SK-N-MC (cell line): ENCODE measurements at regions not wholly inside any gene's neighbourhood (a gene's known extent, or its start where the extent isn't known, plus 50 kb on each side); places are given as distances from the start of the nearest gene placed in this dataset.

Experiments used
- DNase-seq: peaks from one replicate; pipeline ENCODE4 v3.0.0-alpha.2; 2011; ENCODE audit warnings: low read depth, low spot score
- H3K27ac ChIP-seq: fragments of 200-600 bp; sonication (generic); 2 replicates; pipeline ENCODE4 v1.5.1; 2016; ENCODE audit warnings: mixed run types
- H3K36me3 ChIP-seq: fragments of 200-600 bp; sonication (generic); 2 replicates; pipeline ENCODE4 v1.6.1; 2017; ENCODE audit warnings: antibody characterized with exemption, low read length, mixed read lengths; ENCODE audit not compliant: insufficient read depth
- H3K4me3 ChIP-seq: fragments of 200-600 bp; sonication (generic); 2 replicates; pipeline ENCODE4 v1.5.1; 2016
- H3K9ac ChIP-seq: fragments of 200-600 bp; sonication (generic); 2 replicates; pipeline ENCODE4 v1.8.0; 2017; ENCODE audit warnings: mixed run types, mixed read lengths; ENCODE audit not compliant: insufficient read length
- H3K9me3 ChIP-seq: fragments of 200-600 bp; sonication (generic); 2 replicates; pipeline ENCODE4 v1.6.1; 2017; ENCODE audit warnings: low read depth, mild to moderate bottlenecking, antibody characterized with exemption, low read length, moderate library complexity, mixed read lengths
- EZH2 ChIP-seq: fragments of 200-600 bp; sonication (generic); IDR thresholded peaks from one replicate; pipeline ENCODE4 v1.6.1; 2017; ENCODE audit warnings: antibody characterized with exemption
- FOXP2 ChIP-seq: optimal IDR thresholded peaks from 2 replicates; pipeline ENCODE3; 2011; ENCODE audit warnings: mild to moderate bottlenecking, moderate library complexity; ENCODE audit not compliant: insufficient read depth; ENCODE audit errors: extremely low read length, control extremely low read depth
- POLR2AphosphoS5 ChIP-seq: IDR thresholded peaks from 2 replicates; pipeline ENCODE4 v1.6.1; 2012; ENCODE audit warnings: mild to moderate bottlenecking, low read depth, low read length, borderline replicate concordance

DNA sequence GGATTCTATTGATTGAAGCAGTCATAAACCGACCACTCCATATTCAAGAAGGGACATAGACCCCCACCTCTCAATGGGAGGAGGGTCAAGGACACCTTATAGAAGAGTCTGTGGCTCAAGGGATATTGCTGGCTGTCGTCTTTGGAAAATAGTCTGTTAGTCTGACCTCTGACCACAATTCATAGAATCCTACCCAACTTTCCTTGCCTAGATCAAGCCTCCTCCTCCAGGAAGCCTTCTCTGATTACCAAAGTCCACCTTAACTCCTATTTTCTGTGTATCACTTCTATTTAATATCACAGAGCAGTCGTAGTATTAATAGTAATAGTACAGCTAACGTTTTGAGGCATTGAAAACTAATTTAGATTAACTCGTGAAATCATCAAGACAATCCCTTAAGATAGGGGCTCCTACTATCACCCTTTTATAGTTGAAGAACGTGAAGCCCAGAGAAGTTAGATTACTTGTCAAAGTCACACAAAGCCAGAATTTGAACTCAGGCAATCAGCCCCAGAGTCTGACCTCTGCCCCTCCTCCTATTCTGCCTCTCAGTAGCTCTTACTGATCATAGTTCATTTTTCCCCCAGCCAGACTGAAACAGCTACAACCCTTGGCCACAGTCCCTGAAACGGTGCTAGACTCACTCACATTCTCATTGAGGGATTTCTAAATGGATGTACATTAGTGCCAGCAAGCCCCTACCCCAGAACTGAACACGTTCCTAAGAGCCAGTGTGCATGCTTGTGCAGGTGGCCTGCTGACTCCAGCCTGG is 636.6 kb downstream of the MID1IP1 start:
- H3K4me3 ChIP-seq, result no peak overlapping the region
- no peak overlapping the region for H3K27ac ChIP-seq
- H3K36me3 ChIP-seq, result no peaks in the 10 kb centered on the region
- TF ChIP-seq FOXP2 (no peak), EZH2 (no peak), POLR2AphosphoS5 (no peak)
- no peaks in the 10 kb centered on the region for H3K9me3 ChIP-seq
- no peak overlapping the region for H3K9ac ChIP-seq
- no peak for DNase-seq

DNA sequence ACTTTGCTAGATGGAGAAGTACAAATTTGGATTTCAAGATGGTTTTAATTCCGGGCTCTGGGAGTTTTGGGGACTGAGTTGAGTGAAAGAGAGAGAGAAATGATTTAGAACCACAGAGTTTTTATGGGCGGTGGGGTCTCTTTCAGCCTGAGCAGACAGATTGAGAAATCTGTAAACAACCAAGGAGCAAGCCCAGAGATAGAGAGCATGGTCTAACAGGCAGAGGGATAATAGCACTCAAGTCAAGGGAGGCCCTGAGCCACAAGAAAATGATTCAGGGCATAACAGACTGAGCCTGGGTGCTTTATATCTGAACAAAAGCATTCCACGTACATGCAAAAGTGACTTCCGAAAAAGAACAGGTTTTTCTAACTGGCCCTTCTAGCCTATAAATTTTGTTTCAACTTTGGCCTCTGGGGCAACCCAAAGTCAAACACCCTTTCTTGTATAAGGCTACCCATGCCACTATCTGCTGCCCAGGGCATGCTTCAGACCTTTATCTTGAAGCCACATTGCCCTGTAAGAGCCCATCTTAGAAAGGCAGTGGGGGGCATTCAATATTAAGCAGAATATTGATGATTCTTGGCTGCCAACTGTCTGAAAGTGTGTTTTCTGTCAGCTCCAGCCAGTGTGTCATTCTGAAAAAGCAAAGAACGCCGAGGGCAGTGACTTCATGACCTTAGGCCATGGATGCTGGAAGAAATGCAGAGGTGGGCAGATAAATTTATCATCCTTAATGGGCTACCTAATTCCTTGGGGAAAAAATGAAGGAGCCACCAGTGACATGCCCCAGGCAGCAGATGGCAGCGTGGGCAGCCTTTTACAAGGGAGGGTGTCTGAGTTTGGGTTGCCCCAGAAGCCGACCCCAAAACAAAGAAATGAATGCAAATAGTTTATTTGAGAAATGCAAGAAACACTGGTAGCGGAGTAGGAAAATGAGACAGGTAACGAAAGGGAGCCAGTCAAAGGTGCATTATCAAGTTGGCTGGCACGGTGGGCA is 637.6 kb downstream of the MID1IP1 start:
- Histone ChIP-seq H3K9ac (no peak overlapping the region), H3K4me3 (no peak overlapping the region), H3K9me3 (no peaks in the 10 kb centered on the region), H3K27ac (no peak overlapping the region), H3K36me3 (no peaks in the 10 kb centered on the region)
- TF ChIP-seq FOXP2, result no peak
- no peak for DNase-seq

DNA sequence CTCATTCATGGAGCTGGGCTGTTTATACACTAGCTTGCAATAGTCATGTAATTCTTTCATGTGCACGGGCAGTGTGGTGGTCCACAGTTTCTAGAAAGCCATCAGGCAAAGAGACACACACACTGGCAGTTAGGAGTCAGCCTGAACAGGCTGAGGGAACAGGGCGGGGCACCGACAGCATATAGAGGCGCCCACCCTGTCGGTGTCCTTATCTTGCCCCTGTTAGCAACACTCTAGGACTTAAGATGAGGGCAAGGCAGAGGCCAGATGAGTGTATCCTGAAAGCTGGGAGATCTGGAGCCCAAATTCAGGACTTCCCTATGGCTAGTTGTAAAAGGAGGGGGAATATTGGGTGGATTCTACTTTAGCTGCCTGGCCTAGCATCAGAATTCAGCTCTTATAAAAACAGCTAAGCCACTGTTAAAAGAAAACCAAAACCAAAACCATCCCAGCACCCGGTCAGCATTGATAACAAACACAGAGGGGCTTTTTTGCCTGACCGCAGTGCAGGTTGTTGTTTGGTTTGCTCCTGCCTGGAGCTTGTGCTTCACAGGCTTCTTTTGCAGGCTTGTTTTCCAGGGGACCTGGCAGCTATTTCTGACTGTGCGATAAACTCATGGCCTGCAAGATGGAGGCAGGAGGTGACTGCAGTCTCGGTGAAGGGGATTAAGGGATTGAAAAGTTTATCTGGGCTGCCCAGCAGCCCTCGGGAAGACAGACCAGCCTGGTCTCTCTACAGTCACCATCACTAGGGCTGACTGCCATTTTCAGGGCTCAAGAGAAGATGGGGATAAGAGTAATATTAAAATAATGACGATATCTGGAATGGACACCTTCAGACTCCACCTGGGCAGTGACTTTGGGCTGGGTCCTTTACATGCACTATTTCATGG is 638.9 kb downstream of the MID1IP1 start:
- Histone ChIP-seq H3K27ac (no peak overlapping the region), H3K9ac (no peak overlapping the region), H3K36me3 (no peaks in the 10 kb centered on the region), H3K9me3 (no peaks in the 10 kb centered on the region), H3K4me3 (no peak overlapping the region)
- TF ChIP-seq EZH2, result no peak
- no peak for TF ChIP-seq FOXP2
- no peak for TF ChIP-seq POLR2AphosphoS5
- DNase-seq, result no peak

DNA sequence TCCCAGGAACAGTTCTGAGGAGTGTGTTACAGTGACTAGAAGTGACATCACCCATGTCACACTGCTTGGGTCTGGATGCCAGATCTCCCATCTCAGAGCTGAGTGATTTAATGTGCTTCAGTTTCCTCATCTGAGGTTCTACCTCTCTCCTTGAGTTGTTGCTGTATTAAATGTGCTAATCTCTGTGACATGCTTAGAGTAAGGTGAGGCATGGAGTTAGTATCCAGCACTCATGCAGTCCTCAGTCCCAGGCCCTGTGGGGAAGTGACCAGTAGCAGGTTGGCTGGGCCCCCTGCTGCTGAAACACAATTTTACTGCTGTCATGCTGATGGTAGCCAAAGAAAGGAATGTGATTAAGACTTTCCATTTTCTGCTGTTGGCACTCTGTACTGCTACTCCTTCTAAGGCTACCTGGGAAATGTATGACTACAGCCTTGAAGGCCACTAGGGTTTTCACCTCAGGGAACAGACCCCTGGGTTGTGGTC is 639.6 kb downstream of the MID1IP1 start:
- DNase-seq, result no peak
- TF ChIP-seq EZH2 (no peak), FOXP2 (no peak), POLR2AphosphoS5 (no peak)
- no peak overlapping the region for H3K9ac ChIP-seq

DNA sequence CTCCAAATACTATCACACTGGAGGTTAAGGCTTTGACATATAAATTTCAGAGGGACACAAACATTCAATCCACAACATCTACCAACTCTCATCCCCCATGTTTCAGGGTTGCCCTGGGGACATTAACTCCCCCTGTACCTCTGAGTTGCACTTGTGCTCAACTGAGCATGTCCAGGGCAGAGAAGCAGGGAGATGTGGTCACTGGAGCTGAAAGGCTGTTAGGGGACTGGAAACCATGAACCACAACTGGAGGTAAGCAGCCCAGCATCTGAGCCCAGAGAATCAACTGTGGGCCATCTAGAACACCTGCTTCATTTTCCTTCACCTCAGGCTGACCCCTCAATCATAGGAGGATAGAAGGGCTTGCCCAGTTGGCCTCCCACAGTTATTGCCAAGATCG is 641.1 kb downstream of the MID1IP1 start:
- Histone ChIP-seq H3K36me3 (no peaks in the 10 kb centered on the region), H3K9ac (no peak overlapping the region), H3K4me3 (no peak overlapping the region), H3K27ac (no peak overlapping the region), H3K9me3 (no peaks in the 10 kb centered on the region)
- DNase-seq, result no peak
- TF ChIP-seq EZH2, result no peak
- TF ChIP-seq POLR2AphosphoS5, result no peak
- no peak for TF ChIP-seq FOXP2

More for the DNA sequence above, 639.6 kb downstream of the MID1IP1 start:
- Histone ChIP-seq H3K27ac (no peak overlapping the region), H3K9me3 (no peaks in the 10 kb centered on the region), H3K36me3 (no peaks in the 10 kb centered on the region), H3K4me3 (no peak overlapping the region)

DNA sequence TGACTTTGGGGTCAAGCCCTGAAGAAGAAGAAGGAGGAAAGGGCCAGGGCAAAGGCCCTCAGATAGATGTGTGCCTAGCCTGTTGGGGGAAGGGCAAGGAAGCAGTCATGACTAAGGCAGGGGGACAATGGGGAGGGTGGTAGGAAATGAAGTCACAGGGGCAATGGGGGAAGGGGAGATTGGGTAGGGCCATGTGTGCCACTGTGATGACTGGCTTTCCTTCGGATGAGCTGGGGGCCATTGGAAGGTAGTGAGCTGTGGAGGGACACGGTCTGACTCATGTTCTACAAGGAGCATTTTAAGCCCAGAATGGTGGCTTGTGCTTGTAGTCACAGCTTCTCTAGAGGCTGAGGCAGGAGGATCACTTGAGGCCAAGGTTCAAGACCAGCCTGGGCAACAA is 642.0 kb downstream of the MID1IP1 start:
- H3K36me3 ChIP-seq, result no peaks in the 10 kb centered on the region
- TF ChIP-seq POLR2AphosphoS5 (no peak), FOXP2 (no peak), EZH2 (no peak)
- H3K9me3 ChIP-seq, result no peaks in the 10 kb centered on the region
- no peak overlapping the region for H3K27ac ChIP-seq
- no peak overlapping the region for H3K9ac ChIP-seq
- DNase-seq, result no peak
- no peak overlapping the region for H3K4me3 ChIP-seq

DNA sequence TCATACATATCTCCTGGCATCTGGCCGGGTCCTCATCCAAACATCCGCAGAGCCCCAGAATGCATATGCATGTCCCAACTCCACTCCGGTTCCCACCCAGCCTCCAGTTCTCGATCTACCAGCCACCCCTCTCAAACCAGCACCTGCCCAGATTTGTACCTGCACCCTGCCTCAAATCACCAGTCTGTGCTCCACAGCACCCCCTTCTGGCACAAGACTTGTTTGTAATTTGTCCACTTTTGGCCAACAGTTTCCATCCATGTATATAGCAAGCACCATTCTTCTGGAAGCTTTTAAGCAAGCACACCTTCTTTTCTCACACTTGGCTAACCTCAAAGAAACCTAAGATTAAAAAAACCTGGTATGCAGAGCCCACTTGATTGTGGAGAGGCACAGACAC is 644.1 kb downstream of the MID1IP1 start:
- TF ChIP-seq FOXP2, result no peak
- TF ChIP-seq POLR2AphosphoS5, result no peak
- TF ChIP-seq EZH2, result no peak
- Histone ChIP-seq H3K9ac (no peak overlapping the region), H3K36me3 (no peaks in the 10 kb centered on the region), H3K9me3 (no peaks in the 10 kb centered on the region), H3K4me3 (no peak overlapping the region), H3K27ac (no peak overlapping the region)
- no peak for DNase-seq
